Astrocyte (in vitro differentiated cells and primary cell): ENCODE measurements at regions not wholly inside any gene's neighbourhood (a gene's known extent, or its start where the extent isn't known, plus 50 kb on each side); places are given as distances from the start of the nearest gene placed in this dataset.

Experiments
- EZH2 ChIP-seq: IDR thresholded peaks from 2 replicates; pipeline ENCODE4 v1.6.1; 2012; ENCODE audit warnings: mild to moderate bottlenecking, low read length, inconsistent platforms; ENCODE audit not compliant: insufficient read depth
- TF ChIP-seq, protein P1 (sequence below): IDR thresholded peaks from 2 replicates; pipeline ENCODE4 v1.5.1; 2011; ENCODE audit warnings: low read depth, mild to moderate bottlenecking, inconsistent platforms, low read length, moderate library complexity; ENCODE audit not compliant: insufficient read depth

DNA sequence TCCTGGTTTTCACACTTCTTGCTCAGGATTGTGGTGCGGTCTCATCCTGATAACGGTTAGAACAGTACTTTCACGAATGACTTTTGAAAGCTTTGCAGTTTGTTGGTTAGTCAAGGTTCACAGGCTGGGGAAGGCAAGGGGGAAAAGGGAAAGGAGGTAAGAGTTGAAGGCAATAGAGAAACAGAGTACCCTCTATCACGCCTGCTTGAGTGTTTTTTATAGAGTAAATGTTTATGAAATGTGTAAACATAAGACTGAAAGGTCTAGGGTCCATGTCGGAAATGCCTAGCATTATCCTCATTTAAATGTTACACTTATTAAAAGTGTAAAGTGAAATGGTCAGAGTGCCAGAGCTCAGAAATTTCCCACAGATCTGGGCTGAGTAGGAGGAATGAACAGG lies 167.4 kb downstream of the URB2 start:
- no peak for TF ChIP-seq EZH2
- TF ChIP-seq, protein P1, sequence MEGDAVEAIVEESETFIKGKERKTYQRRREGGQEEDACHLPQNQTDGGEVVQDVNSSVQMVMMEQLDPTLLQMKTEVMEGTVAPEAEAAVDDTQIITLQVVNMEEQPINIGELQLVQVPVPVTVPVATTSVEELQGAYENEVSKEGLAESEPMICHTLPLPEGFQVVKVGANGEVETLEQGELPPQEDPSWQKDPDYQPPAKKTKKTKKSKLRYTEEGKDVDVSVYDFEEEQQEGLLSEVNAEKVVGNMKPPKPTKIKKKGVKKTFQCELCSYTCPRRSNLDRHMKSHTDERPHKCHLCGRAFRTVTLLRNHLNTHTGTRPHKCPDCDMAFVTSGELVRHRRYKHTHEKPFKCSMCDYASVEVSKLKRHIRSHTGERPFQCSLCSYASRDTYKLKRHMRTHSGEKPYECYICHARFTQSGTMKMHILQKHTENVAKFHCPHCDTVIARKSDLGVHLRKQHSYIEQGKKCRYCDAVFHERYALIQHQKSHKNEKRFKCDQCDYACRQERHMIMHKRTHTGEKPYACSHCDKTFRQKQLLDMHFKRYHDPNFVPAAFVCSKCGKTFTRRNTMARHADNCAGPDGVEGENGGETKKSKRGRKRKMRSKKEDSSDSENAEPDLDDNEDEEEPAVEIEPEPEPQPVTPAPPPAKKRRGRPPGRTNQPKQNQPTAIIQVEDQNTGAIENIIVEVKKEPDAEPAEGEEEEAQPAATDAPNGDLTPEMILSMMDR, result no peak
